NT2/D1 (cell line): ENCODE measurements at regions not wholly inside any gene's neighbourhood (a gene's known extent, or its start where the extent isn't known, plus 50 kb on each side); places are given as distances from the start of the nearest gene placed in this dataset.

Source experiments
- DNase-seq: peaks from one replicate; pipeline ENCODE4 v3.0.0-alpha.2; 2011; ENCODE audit warnings: low read depth, low spot score
- H3K27me3 ChIP-seq: 2 replicates; pipeline ENCODE4 v1.6.0; 2011; ENCODE audit warnings: mild to moderate bottlenecking; ENCODE audit not compliant: insufficient read length, insufficient read depth
- H3K36me3 ChIP-seq: 2 replicates; pipeline ENCODE4 v1.6.1; 2011; ENCODE audit warnings: mild to moderate bottlenecking, low read length, mixed read lengths; ENCODE audit not compliant: insufficient read depth, insufficient read length
- H3K4me1 ChIP-seq: 2 replicates; pipeline ENCODE4 v1.5.1; 2011; ENCODE audit not compliant: insufficient read depth, insufficient read length
- H3K4me3 ChIP-seq: 2 replicates; pipeline ENCODE4 v1.5.1; 2011; ENCODE audit warnings: low read depth; ENCODE audit not compliant: insufficient read length
- H3K9ac ChIP-seq: 2 replicates; pipeline ENCODE4 v1.6.0; 2011; ENCODE audit warnings: low read depth; ENCODE audit not compliant: insufficient read length
- H3K9me3 ChIP-seq: 2 replicates; pipeline ENCODE4 v1.5.1; 2011; ENCODE audit warnings: mild to moderate bottlenecking, low read length; ENCODE audit not compliant: insufficient read depth
- SUZ12 ChIP-seq: IDR thresholded peaks from 2 replicates; pipeline ENCODE4 v1.6.1; 2011; ENCODE audit not compliant: insufficient read length, insufficient read depth; ENCODE audit errors: extremely low read depth
- YY1 ChIP-seq: IDR thresholded peaks from 2 replicates; pipeline ENCODE4 v1.6.1; 2011; ENCODE audit not compliant: insufficient read length, insufficient read depth
- ZNF274 ChIP-seq: IDR thresholded peaks from 2 replicates; pipeline ENCODE4 v1.6.1; 2011; ENCODE audit warnings: mild to moderate bottlenecking, low read depth, low read length

DNA sequence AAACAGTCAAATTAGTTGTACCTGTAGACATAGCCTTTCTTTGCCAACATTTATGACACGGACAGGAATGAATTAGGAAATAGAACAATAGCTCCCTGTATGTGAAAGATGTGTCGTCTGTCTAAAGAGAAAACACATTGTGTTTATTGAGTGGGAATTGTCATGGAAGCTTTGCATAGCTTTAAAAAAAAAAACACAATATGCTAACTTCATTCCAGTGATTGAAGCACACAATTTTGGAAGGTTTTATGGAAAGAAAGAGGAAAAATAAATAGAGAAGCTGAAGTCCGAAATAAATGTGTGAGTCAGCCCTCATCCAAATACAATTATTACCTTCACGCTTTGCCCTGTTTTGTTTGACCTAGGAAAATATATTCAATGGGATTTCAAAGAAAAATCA, 1095.7 kb downstream of the TSN start:
- H3K4me3 ChIP-seq, result no peak overlapping the region
- H3K9me3 ChIP-seq, result no peaks in the 10 kb centered on the region
- H3K36me3 ChIP-seq, result no peaks in the 10 kb centered on the region
- H3K4me1 ChIP-seq, result no peaks in the 10 kb centered on the region
- H3K27me3 ChIP-seq, result no peaks in the 10 kb centered on the region
- H3K9ac ChIP-seq, result no peak overlapping the region
- DNase-seq, result no peak
- TF ChIP-seq YY1, result no peak
- no peak for TF ChIP-seq ZNF274

DNA sequence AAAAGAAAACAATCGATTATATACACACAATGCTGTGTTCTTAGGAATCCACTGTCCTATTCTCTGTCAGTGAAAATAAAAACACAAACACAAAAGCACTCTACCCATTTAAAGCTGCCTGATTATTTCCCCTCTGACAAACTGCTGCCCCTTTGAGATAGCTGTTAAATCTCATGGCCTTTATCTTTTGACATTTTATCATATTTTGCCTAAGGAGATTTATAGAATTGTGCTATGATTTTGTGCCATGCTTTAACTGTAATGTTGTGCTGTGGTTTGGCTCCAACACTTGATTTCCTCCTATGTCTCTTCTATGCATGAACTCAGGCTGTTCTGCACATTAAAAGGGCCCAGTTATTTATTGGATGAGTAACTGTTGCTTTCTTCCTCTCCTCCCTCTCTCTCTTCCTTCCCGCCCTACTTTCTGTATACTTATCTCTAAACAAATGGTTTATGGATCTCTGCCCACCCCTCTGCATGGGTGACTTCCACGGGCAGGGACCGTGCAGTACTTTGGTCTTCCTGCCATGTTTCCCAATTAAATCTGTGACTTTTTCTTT, 1096.6 kb downstream of the TSN start:
- Histone ChIP-seq H3K4me3 (no peak overlapping the region), H3K9ac (no peak overlapping the region)
- TF ChIP-seq ZNF274 (no peak), YY1 (no peak), SUZ12 (no peak)

DNA sequence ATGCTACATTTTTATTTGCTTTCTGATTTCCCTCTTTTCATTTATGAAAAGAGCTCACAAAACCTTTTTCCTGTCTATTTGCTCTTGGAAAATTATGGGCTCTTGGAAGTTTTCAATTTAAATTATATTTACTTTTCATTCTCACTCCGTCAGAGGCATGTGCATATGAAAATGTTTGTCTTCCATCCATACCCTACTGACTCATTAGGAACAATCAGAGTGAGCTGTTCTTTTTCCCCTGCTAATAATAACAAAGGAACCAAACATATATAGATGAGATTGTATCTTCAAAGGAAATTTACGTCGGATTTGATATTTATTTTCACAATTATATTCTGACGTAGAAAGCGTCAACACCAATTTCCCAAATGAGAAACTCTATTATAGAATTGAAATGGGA, 1101.2 kb downstream of the TSN start:
- no peaks in the 10 kb centered on the region for H3K9me3 ChIP-seq
- no peaks in the 10 kb centered on the region for H3K27me3 ChIP-seq
- no peaks in the 10 kb centered on the region for H3K36me3 ChIP-seq
- H3K9ac ChIP-seq, result no peak overlapping the region
- no peak for DNase-seq
- H3K4me1 ChIP-seq, result no peaks in the 10 kb centered on the region
- no peak for TF ChIP-seq YY1
- no peak for TF ChIP-seq SUZ12
- TF ChIP-seq ZNF274, result no peak
- H3K4me3 ChIP-seq, result no peak overlapping the region

More for the DNA sequence above, 1096.6 kb downstream of the TSN start:
- Histone ChIP-seq H3K27me3 (no peaks in the 10 kb centered on the region), H3K36me3 (no peaks in the 10 kb centered on the region), H3K9me3 (no peaks in the 10 kb centered on the region), H3K4me1 (no peaks in the 10 kb centered on the region)
- DNase-seq, result no peak

- TF ChIP-seq ZNF274 (no peak), SUZ12 (no peak), YY1 (no peak)
- Histone ChIP-seq H3K36me3 (no peaks in the 10 kb centered on the region), H3K9me3 (no peaks in the 10 kb centered on the region), H3K27me3 (no peaks in the 10 kb centered on the region), H3K9ac (no peak overlapping the region), H3K4me1 (no peaks in the 10 kb centered on the region), H3K4me3 (no peak overlapping the region)
- no peak for DNase-seq
Observed at GRCh38 chr2:122858075-122858702, 1102.7 kb downstream of the TSN start.

DNA sequence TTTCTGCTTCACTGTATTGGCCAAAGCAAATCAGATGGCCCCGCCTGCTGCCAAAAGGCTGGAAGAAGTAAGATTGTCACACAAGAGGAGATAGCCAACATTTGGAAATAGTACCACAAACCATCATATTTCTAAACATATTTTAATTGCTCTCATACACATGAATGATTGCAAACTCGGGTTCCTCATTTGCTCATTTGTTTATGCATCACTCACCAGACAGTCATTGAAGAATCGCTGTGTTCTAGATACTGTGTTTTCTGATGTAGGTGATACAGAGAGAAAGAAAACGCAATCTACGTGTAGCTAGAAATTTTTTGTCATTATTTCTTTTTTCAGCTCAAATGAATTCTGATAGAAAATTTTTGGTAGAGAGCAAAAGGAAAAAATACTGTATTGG, 1103.4 kb downstream of the TSN start:
- TF ChIP-seq SUZ12 (no peak), ZNF274 (no peak), YY1 (no peak)
- Histone ChIP-seq H3K36me3 (no peaks in the 10 kb centered on the region), H3K27me3 (no peaks in the 10 kb centered on the region), H3K4me1 (no peaks in the 10 kb centered on the region), H3K9me3 (no peaks in the 10 kb centered on the region), H3K4me3 (no peak overlapping the region), H3K9ac (no peak overlapping the region)
- DNase-seq, result no peak

GRCh38 chr2:122859260-122859659, 1103.8 kb downstream of the TSN start:
- no peaks in the 10 kb centered on the region for H3K4me1 ChIP-seq
- no peak for DNase-seq
- TF ChIP-seq YY1 (no peak), ZNF274 (no peak), SUZ12 (no peak)
- H3K9me3 ChIP-seq, result no peaks in the 10 kb centered on the region
- H3K9ac ChIP-seq, result no peak overlapping the region
- no peaks in the 10 kb centered on the region for H3K27me3 ChIP-seq
- no peaks in the 10 kb centered on the region for H3K36me3 ChIP-seq
- H3K4me3 ChIP-seq, result no peak overlapping the region

- H3K4me3 ChIP-seq, result no peak overlapping the region
Observed at GRCh38 chr2:122863532-122863931, 1108.1 kb downstream of the TSN start.

More at GRCh38 chr2:122863532-122863931, 1108.1 kb downstream of the TSN start:
- Histone ChIP-seq H3K9ac (no peak overlapping the region), H3K27me3 (no peaks in the 10 kb centered on the region), H3K4me1 (no peaks in the 10 kb centered on the region), H3K9me3 (no peaks in the 10 kb centered on the region), H3K36me3 (no peaks in the 10 kb centered on the region)
- no peak for TF ChIP-seq SUZ12
- no peak for TF ChIP-seq ZNF274
- no peak for DNase-seq
